HEK293 (cell line): ENCODE measurements at regions not wholly inside any gene's neighbourhood (a gene's known extent, or its start where the extent isn't known, plus 50 kb on each side); places are given as distances from the start of the nearest gene placed in this dataset.

ENCODE experiments used
- CTCF ChIA-PET: fragments of 350-600 bp; formaldehyde crosslinking; extraction: SDS; loops from one replicate; lab custom pipeline; 2021; ENCODE audit warnings: antibody characterized with exemption; lab: Yijun Ruan, JAX
- POLR2A ChIA-PET: fragments of 300-600 bp; formaldehyde crosslinking; extraction: SDS; loops from one replicate; lab custom pipeline; 2020; ENCODE audit warnings: antibody characterized with exemption, inconsistent platforms; lab: Yijun Ruan, JAX
- H3K27ac ChIP-seq: fragments of 200-500 bp; sonication (Bioruptor generic); 2 replicates; pipeline ENCODE4 v1.5.1; 2014; ENCODE audit warnings: low read depth, low read length, control low read depth, inconsistent platforms; ENCODE audit errors: extremely low read depth
- H3K36me3 ChIP-seq, 2 experiments: fragments of 200-500 bp in 1 of 2; sonication (Bioruptor generic) in 1 of 2; 1 replicate in 1 of 2; 2 replicates in 1 of 2; pipeline ENCODE4 v1.5.1; 2014 to 2017; ENCODE audit warnings: inconsistent platforms in 2 of 2, low read length in 2 of 2; ENCODE audit not compliant: control insufficient read depth in 2 of 2, insufficient read depth in 1 of 2
- H3K4me1 ChIP-seq: fragments of 200-500 bp; sonication (Bioruptor generic); 2 replicates; pipeline ENCODE4 v1.5.1; 2014; ENCODE audit warnings: mild to moderate bottlenecking, low read length, inconsistent platforms; ENCODE audit not compliant: control insufficient read depth, insufficient read depth
- H3K4me3 ChIP-seq: 2 replicates; pipeline ENCODE4 v1.5.1; 2011; ENCODE audit warnings: low read depth, mild to moderate bottlenecking, control low read depth, low read length, moderate library complexity
- H3K9me3 ChIP-seq: fragments of 200-500 bp; sonication (Bioruptor generic); 2 replicates; pipeline ENCODE4 v1.5.1; 2014; ENCODE audit warnings: low read depth, low read length, inconsistent platforms; ENCODE audit not compliant: control insufficient read depth, insufficient read depth
- MEIS1 ChIP-seq: sonication (generic); formaldehyde crosslinking; IDR thresholded peaks from 2 replicates; pipeline ENCODE4 v1.8.1; 2022; ENCODE audit warnings: missing genetic modification reagents, mild to moderate bottlenecking, borderline replicate concordance
- OVOL3 ChIP-seq: fragments of 450-650 bp; formaldehyde crosslinking; IDR thresholded peaks from 2 replicates; pipeline ENCODE4 v1.5.1; 2016; ENCODE audit warnings: missing biosample characterization, missing genetic modification characterization
- SETDB1 ChIP-seq: IDR thresholded peaks from one replicate; pipeline ENCODE4 v1.6.1; 2017; ENCODE audit warnings: mild to moderate bottlenecking, low read length, moderate library complexity, mixed read lengths; ENCODE audit not compliant: insufficient read length
- TRIM28 ChIP-seq: IDR thresholded peaks from 2 replicates; pipeline ENCODE4 v1.6.1; 2011; ENCODE audit warnings: low read length, control low read depth, borderline replicate concordance
- ZBTB17 ChIP-seq: fragments of 450-650 bp; formaldehyde crosslinking; IDR thresholded peaks from 2 replicates; pipeline ENCODE4 v1.5.1; 2016; ENCODE audit warnings: missing biosample characterization, missing genetic modification characterization
- ZBTB20 ChIP-seq: fragments of 450-650 bp; formaldehyde crosslinking; IDR thresholded peaks from 2 replicates; pipeline ENCODE4 v1.5.1; 2016; ENCODE audit warnings: missing biosample characterization, missing genetic modification characterization
- ZFP69B ChIP-seq: fragments of 450-650 bp; formaldehyde crosslinking; IDR thresholded peaks from 2 replicates; pipeline ENCODE4 v1.5.1; 2016; ENCODE audit warnings: missing biosample characterization, missing genetic modification characterization
- ZIC2 ChIP-seq: fragments of 450-650 bp; formaldehyde crosslinking; IDR thresholded peaks from 2 replicates; pipeline ENCODE4 v1.5.1; 2016; ENCODE audit warnings: missing biosample characterization, missing genetic modification characterization
- ZNF121 ChIP-seq: fragments of 450-650 bp; formaldehyde crosslinking; IDR thresholded peaks from 2 replicates; pipeline ENCODE4 v1.5.1; 2016; ENCODE audit warnings: missing biosample characterization, missing genetic modification characterization
- ZNF138 ChIP-seq: fragments of 450-650 bp; formaldehyde crosslinking; IDR thresholded peaks from 2 replicates; pipeline ENCODE4 v1.5.1; 2016; ENCODE audit warnings: missing biosample characterization, missing genetic modification characterization, borderline replicate concordance
- ZNF16 ChIP-seq: fragments of 450-650 bp; formaldehyde crosslinking; IDR thresholded peaks from 2 replicates; pipeline ENCODE4 v1.5.1; 2016; ENCODE audit warnings: low read depth, missing biosample characterization, missing genetic modification characterization
- ZNF239 ChIP-seq: fragments of 450-650 bp; formaldehyde crosslinking; IDR thresholded peaks from 2 replicates; pipeline ENCODE4 v1.5.1; 2016; ENCODE audit warnings: missing biosample characterization, missing genetic modification characterization
- ZNF324 ChIP-seq: fragments of 450-650 bp; formaldehyde crosslinking; IDR thresholded peaks from 2 replicates; pipeline ENCODE4 v1.5.1; 2016; ENCODE audit warnings: missing biosample characterization, missing genetic modification characterization
- ZNF416 ChIP-seq: fragments of 450-650 bp; formaldehyde crosslinking; IDR thresholded peaks from 2 replicates; pipeline ENCODE4 v1.5.1; 2016; ENCODE audit warnings: missing biosample characterization, missing genetic modification characterization
- ZNF530 ChIP-seq: fragments of 450-650 bp; formaldehyde crosslinking; IDR thresholded peaks from 2 replicates; pipeline ENCODE4 v1.5.1; 2016; ENCODE audit warnings: low read depth, missing biosample characterization, missing genetic modification characterization
- ZNF561 ChIP-seq: fragments of 450-650 bp; IDR thresholded peaks from 2 replicates; pipeline ENCODE4 v1.5.1; 2018; ENCODE audit warnings: missing biosample characterization, missing genetic modification characterization, borderline replicate concordance
- ZNF624 ChIP-seq: fragments of 450-650 bp; formaldehyde crosslinking; IDR thresholded peaks from 2 replicates; pipeline ENCODE4 v1.5.1; 2017; ENCODE audit warnings: missing biosample characterization, missing genetic modification characterization
- ZNF707 ChIP-seq: fragments of 450-650 bp; formaldehyde crosslinking; IDR thresholded peaks from 2 replicates; pipeline ENCODE4 v1.5.1; 2016; ENCODE audit warnings: missing biosample characterization, missing genetic modification characterization
- ZNF792 ChIP-seq: fragments of 450-650 bp; formaldehyde crosslinking; IDR thresholded peaks from 2 replicates; pipeline ENCODE4 v1.5.1; 2016; ENCODE audit warnings: missing biosample characterization, missing genetic modification characterization
- TF ChIP-seq, protein P1 (sequence below): fragments of 450-650 bp; formaldehyde crosslinking; IDR thresholded peaks from 2 replicates; pipeline ENCODE4 v1.5.1; 2016; ENCODE audit warnings: missing biosample characterization, missing genetic modification characterization, low read depth
- TF ChIP-seq, protein P2 (sequence below): fragments of 450-650 bp; formaldehyde crosslinking; IDR thresholded peaks from 2 replicates; pipeline ENCODE4 v1.5.1; 2016; ENCODE audit warnings: missing biosample characterization, missing genetic modification characterization
- TF ChIP-seq, protein P3 (sequence below): fragments of 450-650 bp; formaldehyde crosslinking; IDR thresholded peaks from 2 replicates; pipeline ENCODE4 v1.5.1; 2016; ENCODE audit warnings: missing biosample characterization, missing genetic modification characterization
- TF ChIP-seq, protein P4 (sequence below): fragments of 450-650 bp; formaldehyde crosslinking; IDR thresholded peaks from 2 replicates; pipeline ENCODE4 v1.5.1; 2016; ENCODE audit warnings: missing biosample characterization, missing genetic modification characterization
- TF ChIP-seq, protein P5 (sequence below): fragments of 450-650 bp; formaldehyde crosslinking; IDR thresholded peaks from 2 replicates; pipeline ENCODE4 v1.5.1; 2016; ENCODE audit warnings: missing biosample characterization, missing genetic modification characterization
- TF ChIP-seq, protein P6 (sequence below): sonication (generic); formaldehyde crosslinking; IDR thresholded peaks from 2 replicates; pipeline ENCODE4 v1.8.1; 2022; ENCODE audit warnings: mild to moderate bottlenecking, moderate library complexity, missing genetic modification reagents

DNA sequence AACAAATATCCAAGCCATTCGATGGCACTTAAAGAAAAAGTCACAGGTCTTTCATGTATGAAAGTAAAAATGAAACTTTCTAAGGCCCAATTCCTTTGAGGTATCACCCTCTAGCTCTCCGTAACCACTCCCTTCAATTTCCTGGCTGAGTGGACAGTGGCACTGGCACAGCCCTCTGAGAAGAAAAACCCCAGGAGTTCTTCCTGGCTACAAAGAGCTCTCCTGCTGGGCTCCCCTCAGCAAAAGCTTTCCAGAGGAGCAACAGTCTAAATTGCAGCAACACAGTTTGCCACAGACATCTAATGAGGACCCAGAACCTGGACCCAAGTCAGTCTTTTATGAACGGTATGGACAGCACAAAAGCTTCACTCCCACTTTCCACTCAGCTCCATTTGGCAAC is 71.8 kb downstream of the FUNDC1 start:
- no peaks in the 10 kb centered on the region for H3K9me3 ChIP-seq
- peak; percentile 49; the same call in 1 of the 2 replicates for TF ChIP-seq ZIC2 (tag by site-specific recombination)
- TF ChIP-seq, protein P1, sequence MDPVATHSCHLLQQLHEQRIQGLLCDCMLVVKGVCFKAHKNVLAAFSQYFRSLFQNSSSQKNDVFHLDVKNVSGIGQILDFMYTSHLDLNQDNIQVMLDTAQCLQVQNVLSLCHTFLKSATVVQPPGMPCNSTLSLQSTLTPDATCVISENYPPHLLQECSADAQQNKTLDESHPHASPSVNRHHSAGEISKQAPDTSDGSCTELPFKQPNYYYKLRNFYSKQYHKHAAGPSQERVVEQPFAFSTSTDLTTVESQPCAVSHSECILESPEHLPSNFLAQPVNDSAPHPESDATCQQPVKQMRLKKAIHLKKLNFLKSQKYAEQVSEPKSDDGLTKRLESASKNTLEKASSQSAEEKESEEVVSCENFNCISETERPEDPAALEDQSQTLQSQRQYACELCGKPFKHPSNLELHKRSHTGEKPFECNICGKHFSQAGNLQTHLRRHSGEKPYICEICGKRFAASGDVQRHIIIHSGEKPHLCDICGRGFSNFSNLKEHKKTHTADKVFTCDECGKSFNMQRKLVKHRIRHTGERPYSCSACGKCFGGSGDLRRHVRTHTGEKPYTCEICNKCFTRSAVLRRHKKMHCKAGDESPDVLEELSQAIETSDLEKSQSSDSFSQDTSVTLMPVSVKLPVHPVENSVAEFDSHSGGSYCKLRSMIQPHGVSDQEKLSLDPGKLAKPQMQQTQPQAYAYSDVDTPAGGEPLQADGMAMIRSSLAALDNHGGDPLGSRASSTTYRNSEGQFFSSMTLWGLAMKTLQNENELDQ = no peak
- TF ChIP-seq, all 188 proteins: peak for 1
- Histone ChIP-seq H3K4me3 (no peak overlapping the region), H3K4me1 (no peaks in the 10 kb centered on the region), H3K27ac (no peak overlapping the region), H3K36me3 (no peaks in the 10 kb centered on the region)
- ChIA-PET POLR2A (no interaction called here), CTCF (no interaction called here)

DNA sequence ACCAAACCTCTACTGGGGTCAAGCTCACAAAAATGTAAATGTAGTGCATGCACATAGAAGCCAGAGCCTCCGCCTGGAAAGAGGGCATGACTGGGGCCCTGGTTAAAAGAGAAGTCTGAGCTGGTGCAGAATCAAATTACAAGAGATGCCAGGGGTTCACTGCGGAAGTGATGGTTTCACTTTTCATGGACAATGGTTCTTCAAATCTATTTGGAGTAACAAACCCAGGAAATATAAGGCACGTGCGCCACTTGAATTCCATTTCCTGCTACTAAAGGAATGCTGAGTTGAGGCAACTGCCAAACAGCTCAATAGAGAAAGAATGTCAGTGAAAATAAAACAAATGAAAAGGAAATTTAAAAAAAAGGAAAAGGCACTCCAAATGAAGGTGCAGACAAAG is 79.8 kb downstream of the FUNDC1 start:
- TF ChIP-seq ZNF324 = no peak
- TF ChIP-seq ZIC2 (tag by site-specific recombination) = no peak
- no peak for TF ChIP-seq ZNF416
- TF ChIP-seq ZNF561 (tag by site-specific recombination) = no peak
- no peak for TF ChIP-seq ZBTB20 (tag by site-specific recombination)
- no peak for TF ChIP-seq ZFP69B (tag by site-specific recombination)
- no peak for TF ChIP-seq OVOL3
- no peak for TF ChIP-seq SETDB1
- TF ChIP-seq ZNF16 (tag by site-specific recombination) = no peak
- no peak for TF ChIP-seq ZNF121 (tag by site-specific recombination)
- no peak for TF ChIP-seq ZNF530 (tag by site-specific recombination)
- TF ChIP-seq ZNF239 (tag by site-specific recombination) = no peak
- TF ChIP-seq, protein P2, sequence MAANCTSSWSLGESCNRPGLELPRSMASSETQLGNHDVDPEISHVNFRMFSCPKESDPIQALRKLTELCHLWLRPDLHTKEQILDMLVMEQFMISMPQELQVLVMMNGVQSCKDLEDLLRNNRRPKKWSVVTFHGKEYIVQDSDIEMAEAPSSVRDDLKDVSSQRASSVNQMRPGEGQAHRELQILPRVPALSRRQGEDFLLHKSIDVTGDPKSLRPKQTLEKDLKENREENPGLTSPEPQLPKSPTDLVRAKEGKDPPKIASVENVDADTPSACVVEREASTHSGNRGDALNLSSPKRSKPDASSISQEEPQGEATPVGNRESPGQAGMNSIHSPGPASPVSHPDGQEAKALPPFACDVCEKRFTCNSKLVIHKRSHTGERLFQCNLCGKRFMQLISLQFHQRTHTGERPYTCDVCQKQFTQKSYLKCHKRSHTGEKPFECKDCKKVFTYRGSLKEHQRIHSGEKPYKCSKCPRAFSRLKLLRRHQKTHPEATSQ (tag by site-specific recombination) = no peak
- TF ChIP-seq, protein P3, sequence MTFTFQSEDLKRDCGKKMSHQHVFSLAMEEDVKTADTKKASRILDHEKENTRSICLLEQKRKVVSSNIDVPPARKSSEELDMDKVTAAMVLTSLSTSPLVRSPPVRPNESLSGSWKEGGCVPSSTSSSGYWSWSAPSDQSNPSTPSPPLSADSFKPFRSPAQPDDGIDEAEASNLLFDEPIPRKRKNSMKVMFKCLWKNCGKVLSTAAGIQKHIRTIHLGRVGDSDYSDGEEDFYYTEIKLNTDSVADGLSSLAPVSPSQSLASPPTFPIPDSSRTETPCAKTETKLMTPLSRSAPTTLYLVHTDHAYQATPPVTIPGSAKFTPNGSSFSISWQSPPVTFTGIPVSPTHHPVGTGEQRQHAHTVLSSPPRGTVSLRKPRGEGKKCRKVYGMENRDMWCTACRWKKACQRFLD (tag by site-specific recombination) = no peak
- CTCF ChIA-PET = no interaction called here

DNA sequence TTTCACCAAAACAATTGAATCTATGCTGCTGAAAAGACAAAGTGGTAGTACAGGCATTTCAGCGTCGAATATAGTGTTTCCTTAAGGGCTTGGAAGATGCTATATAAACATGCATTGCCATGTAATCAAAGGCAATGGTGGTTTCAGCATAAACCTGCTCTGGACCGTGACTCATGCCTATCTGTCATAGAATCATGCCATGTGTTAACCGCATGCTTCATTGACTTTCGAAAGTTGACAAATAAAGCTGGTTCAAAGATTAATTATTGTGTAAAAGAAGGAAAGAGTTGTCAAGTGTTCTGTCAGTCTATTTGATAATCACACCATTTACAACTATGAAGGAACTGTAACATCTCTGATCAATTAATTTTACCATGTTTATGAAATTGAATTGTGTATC is 83.2 kb downstream of the FUNDC1 start:
- no peak overlapping the region for H3K27ac ChIP-seq
- H3K36me3 ChIP-seq = no peaks in the 10 kb centered on the region
- H3K4me1 ChIP-seq = no peaks in the 10 kb centered on the region
- ChIA-PET CTCF (no interaction called here), POLR2A (no interaction called here)
- H3K9me3 ChIP-seq = no peaks in the 10 kb centered on the region
- H3K4me3 ChIP-seq = no peak overlapping the region
- TF ChIP-seq, protein P4, sequence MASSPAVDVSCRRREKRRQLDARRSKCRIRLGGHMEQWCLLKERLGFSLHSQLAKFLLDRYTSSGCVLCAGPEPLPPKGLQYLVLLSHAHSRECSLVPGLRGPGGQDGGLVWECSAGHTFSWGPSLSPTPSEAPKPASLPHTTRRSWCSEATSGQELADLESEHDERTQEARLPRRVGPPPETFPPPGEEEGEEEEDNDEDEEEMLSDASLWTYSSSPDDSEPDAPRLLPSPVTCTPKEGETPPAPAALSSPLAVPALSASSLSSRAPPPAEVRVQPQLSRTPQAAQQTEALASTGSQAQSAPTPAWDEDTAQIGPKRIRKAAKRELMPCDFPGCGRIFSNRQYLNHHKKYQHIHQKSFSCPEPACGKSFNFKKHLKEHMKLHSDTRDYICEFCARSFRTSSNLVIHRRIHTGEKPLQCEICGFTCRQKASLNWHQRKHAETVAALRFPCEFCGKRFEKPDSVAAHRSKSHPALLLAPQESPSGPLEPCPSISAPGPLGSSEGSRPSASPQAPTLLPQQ = no peak
- no peak for TF ChIP-seq ZNF624 (tag by site-specific recombination)
- TF ChIP-seq ZNF138 = no peak
- TF ChIP-seq ZNF792 (tag by site-specific recombination) = no peak
- TF ChIP-seq, protein P5, sequence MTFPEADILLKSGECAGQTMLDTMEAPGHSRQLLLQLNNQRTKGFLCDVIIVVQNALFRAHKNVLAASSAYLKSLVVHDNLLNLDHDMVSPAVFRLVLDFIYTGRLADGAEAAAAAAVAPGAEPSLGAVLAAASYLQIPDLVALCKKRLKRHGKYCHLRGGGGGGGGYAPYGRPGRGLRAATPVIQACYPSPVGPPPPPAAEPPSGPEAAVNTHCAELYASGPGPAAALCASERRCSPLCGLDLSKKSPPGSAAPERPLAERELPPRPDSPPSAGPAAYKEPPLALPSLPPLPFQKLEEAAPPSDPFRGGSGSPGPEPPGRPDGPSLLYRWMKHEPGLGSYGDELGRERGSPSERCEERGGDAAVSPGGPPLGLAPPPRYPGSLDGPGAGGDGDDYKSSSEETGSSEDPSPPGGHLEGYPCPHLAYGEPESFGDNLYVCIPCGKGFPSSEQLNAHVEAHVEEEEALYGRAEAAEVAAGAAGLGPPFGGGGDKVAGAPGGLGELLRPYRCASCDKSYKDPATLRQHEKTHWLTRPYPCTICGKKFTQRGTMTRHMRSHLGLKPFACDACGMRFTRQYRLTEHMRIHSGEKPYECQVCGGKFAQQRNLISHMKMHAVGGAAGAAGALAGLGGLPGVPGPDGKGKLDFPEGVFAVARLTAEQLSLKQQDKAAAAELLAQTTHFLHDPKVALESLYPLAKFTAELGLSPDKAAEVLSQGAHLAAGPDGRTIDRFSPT (tag by site-specific recombination) = no peak
- TF ChIP-seq ZBTB17 (tag by site-specific recombination) = no peak
- no peak for TF ChIP-seq ZNF707 (tag by site-specific recombination)
- TF ChIP-seq MEIS1 (CRISPR knock-in tag) = no peak
- no peak for TF ChIP-seq TRIM28
- TF ChIP-seq, protein P6, sequence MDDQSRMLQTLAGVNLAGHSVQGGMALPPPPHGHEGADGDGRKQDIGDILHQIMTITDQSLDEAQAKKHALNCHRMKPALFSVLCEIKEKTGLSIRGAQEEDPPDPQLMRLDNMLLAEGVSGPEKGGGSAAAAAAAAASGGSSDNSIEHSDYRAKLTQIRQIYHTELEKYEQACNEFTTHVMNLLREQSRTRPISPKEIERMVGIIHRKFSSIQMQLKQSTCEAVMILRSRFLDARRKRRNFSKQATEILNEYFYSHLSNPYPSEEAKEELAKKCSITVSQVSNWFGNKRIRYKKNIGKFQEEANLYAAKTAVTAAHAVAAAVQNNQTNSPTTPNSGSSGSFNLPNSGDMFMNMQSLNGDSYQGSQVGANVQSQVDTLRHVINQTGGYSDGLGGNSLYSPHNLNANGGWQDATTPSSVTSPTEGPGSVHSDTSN = no peak

More for the DNA sequence above, 79.8 kb downstream of the FUNDC1 start:
- Histone ChIP-seq H3K9me3 (no peaks in the 10 kb centered on the region), H3K4me1 (no peaks in the 10 kb centered on the region), H3K27ac (no peak overlapping the region), H3K4me3 (no peak overlapping the region), H3K36me3 (no peaks in the 10 kb centered on the region)
- POLR2A ChIA-PET = no interaction called here
